ENCODE measurements at regions not wholly inside any gene's neighbourhood (a gene's known extent, or its start where the extent isn't known, plus 50 kb on each side); places are given as distances from the start of the nearest gene placed in this dataset.

GRCh38 chr5:6082685-6083084, 295.7 kb downstream of the MED10 start:
- no peak for TF ChIP-seq ZNF639 (tag by site-specific recombination; IDR thresholded peaks at IDR 0.05)
- TF ChIP-seq MEIS1 (CRISPR knock-in tag; IDR thresholded peaks at IDR 0.05; ENCODE audit: borderline replicate concordance), result no peak
- TF ChIP-seq CTCF (tag by site-specific recombination; IDR thresholded peaks at IDR 0.05), result no peak
- no peak for TF ChIP-seq MZF1 (tag by site-specific recombination; IDR thresholded peaks at IDR 0.05; ENCODE audit: borderline replicate concordance)
- no peak for TF ChIP-seq ZBTB26 (tag by site-specific recombination; optimal IDR thresholded peaks at IDR 0.05)
